WI38 (cell line): ENCODE measurements at regions not wholly inside any gene's neighbourhood (a gene's known extent, or its start where the extent isn't known, plus 50 kb on each side); places are given as distances from the start of the nearest gene placed in this dataset.

Experiments
- H3K4me3 ChIP-seq: 2 replicates; pipeline ENCODE4 v1.5.1; 2011; ENCODE audit warnings: low read depth, mild to moderate bottlenecking, control low read depth, low read length
- TF ChIP-seq, protein P1 (sequence below): IDR thresholded peaks from 2 replicates; pipeline ENCODE4 v1.5.1; 2012; ENCODE audit warnings: low read depth, mild to moderate bottlenecking, control low read depth, low read length

DNA sequence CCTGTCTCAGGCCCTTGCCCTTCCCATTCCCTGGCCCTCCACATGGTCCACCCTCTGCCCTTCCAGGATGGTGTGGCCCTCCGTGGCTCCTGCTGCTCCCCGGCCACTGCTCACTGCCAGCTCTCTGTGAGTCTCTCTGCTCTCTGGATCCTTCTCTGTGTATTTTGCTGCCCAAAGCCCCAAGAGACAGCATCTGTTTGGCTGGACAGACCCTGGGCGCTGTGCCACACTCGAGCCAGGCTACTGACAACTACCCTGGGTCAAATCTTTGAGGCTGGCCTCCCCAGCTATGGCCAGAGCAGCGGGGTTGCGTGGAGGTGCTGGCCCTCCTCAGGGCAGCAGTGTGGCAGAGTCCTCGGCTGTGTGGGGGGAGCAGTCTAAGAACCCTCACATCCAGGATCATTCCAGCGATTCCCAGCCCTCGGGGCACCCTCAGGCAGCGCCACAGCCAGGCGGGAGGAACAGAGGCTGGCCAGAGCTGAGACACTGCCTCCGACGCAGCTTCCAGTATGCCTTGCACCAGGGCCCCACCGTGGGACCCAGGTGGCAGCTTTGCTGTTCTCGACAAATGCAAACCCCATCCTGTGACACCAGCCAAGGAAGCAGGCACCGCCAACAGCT, 139.4 kb upstream of the GLI2 start:
- TF ChIP-seq, protein P1, sequence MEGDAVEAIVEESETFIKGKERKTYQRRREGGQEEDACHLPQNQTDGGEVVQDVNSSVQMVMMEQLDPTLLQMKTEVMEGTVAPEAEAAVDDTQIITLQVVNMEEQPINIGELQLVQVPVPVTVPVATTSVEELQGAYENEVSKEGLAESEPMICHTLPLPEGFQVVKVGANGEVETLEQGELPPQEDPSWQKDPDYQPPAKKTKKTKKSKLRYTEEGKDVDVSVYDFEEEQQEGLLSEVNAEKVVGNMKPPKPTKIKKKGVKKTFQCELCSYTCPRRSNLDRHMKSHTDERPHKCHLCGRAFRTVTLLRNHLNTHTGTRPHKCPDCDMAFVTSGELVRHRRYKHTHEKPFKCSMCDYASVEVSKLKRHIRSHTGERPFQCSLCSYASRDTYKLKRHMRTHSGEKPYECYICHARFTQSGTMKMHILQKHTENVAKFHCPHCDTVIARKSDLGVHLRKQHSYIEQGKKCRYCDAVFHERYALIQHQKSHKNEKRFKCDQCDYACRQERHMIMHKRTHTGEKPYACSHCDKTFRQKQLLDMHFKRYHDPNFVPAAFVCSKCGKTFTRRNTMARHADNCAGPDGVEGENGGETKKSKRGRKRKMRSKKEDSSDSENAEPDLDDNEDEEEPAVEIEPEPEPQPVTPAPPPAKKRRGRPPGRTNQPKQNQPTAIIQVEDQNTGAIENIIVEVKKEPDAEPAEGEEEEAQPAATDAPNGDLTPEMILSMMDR: no peak
- H3K4me3 ChIP-seq: no peak overlapping the region

DNA sequence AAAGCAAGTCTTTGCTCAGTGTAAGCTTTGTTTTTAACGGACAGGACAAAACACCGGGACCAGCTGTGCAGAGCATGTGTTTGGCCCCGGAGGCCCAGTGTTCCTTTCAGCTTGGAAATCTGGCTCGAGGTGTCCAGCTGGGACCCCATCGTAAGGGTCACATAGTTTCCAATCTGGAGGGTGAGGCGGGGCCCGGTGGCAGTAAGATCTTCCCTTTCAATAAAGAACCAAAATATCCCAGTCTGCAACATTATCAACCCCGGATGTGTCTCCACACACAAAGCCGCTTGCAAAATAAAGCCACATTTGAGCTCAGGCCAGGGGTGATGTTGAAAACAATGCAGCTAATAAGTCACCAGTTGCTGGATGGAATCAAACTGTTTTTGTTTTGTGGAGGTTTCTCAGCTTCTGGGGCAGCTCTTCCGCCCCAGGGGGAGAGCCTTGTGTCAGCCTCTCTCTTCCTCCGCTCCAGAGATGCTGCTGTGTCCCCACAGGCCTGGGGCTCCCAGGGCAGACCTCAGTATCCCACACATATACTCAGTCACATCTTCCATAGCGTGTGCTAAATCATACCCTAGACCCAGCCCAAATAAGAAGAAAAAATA, 138.6 kb upstream of the GLI2 start:
- TF ChIP-seq, protein P1: no peak
- no peak overlapping the region for H3K4me3 ChIP-seq

DNA sequence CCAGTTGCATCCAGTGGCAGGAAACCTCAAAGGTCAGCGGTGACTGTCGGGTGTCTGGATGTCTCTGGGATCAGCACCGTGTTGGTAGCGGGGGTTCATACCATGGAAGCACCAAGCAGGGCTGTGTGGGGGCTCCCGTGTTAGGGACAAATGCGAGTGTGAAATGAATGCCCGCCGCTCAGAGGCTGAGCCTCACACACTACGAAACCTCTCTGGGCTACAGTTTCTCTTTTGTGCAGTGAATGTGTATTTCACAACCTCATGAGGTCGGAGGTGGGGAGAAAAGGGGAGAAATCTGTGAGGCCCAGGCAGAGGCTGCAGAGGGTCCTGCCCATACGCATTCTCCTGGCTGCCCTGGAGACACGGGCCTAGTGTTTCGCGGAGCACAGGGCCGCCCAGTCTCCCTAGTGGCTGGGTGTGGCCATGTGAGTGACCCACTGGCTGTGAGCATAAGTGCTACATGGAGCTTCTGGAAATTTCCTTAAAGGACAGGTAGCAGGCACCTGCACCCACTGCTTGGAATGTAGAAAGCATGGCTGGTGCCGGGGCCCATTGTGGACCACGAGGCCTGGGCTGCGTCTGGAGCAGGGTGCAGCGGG, 138.0 kb upstream of the GLI2 start:
- TF ChIP-seq, protein P1: no peak
- H3K4me3 ChIP-seq: no peak overlapping the region

DNA sequence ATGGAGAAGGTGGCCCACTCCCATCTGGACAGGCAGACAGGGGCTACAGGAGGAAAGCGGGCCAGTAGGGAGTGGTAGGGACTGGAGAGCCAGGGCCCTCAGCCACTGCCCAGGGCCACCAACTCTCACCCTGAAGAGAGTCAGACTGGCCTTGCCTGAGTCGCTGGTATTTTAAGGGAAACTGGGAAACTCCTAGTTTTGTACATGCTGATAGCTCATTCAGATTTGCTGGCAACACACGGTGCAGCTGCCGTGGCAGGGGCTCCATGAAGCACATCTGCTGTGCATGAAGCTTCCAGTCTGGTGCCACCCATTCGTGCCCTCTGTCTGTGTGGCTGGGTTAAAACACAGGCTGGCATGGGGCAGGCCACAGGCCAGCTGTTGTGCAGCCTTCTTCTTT, 137.3 kb upstream of the GLI2 start:
- TF ChIP-seq, protein P1: no peak
- H3K4me3 ChIP-seq: no peak overlapping the region

DNA sequence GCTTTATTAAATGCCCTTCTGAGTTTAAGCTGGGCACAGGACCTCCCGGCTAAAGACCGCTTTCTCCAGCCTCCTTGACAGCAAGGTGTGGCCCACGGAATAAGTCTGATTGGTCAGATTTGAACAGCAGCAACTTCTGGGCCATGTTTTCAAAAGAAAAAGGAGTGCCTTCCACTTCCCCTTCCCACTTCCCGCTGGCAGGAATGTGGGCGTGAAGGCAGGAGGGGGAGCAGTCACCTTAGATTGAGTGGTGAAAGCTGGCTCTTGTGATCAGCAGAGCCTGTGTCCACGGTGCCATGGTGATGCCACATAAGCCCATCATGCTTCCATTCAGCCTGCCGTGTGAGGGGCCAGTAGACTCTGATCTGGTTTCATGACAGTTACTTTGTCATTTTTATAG, 136.6 kb upstream of the GLI2 start:
- TF ChIP-seq, protein P1: no peak
- H3K4me3 ChIP-seq: no peak overlapping the region

DNA sequence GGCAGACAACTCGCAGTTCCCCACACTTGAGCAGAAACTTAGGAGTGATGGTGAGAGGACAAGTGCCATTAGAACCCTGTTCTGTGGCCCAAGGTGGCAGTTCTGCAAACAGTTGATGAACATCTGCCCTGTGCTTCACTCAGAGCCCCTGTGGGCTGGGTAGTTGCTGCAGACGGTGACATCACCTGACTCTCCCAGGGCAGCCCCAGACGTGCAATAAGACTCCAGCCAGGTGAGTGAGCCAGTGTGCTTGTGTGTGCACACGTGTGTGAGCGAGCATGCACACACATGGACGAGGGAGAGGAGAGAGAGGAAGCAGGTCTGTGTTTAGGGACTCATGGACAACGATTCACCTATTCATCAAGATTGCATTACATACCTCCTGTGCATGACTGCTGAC, 136.0 kb upstream of the GLI2 start:
- H3K4me3 ChIP-seq: no peak overlapping the region
- TF ChIP-seq, protein P1: no peak

DNA sequence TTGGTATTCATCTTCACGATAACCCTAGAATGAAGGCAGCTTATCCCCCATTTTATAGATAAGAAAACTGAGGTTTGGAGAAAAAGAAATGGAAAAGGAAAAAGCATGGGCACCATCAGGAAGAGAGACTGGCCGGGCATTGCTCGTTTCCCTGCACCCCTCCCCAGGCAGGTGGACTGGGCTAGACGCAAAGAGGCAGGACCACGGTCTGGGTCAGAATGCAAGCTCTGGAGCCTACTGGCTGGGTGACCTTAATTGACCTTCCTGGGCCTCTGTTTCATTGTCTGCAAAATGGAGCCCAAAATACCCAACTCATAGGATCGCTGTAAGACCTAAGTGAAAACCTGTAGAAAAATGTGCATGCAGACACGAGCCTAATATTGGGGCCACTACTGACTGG, 135.3 kb upstream of the GLI2 start:
- TF ChIP-seq, protein P1: no peak
- no peak overlapping the region for H3K4me3 ChIP-seq
